ENCODE measurements at regions not wholly inside any gene's neighbourhood (a gene's known extent, or its start where the extent isn't known, plus 50 kb on each side); places are given as distances from the start of the nearest gene placed in this dataset.

DNA sequence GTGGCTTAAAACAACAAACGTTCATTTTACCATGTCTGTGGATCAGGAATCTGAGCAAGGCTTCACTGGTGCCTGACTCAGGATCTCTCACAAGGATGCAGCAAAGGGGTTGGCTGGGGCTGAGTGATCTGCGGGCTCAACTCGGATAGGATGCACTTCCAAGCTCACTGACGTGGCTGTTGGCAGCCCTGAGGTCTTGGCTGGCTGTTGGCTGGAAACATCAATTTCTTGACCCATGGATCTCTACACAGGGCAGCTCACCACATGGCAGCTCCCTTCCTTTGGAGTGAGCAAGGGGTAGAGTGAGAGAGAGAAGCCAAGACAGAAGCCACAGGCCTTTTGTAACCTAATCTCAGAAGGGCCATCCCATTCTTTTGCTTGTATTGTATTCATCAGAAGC lies 202.1 kb downstream of the NXNL2 start:
- no peak for DNase-seq

DNA sequence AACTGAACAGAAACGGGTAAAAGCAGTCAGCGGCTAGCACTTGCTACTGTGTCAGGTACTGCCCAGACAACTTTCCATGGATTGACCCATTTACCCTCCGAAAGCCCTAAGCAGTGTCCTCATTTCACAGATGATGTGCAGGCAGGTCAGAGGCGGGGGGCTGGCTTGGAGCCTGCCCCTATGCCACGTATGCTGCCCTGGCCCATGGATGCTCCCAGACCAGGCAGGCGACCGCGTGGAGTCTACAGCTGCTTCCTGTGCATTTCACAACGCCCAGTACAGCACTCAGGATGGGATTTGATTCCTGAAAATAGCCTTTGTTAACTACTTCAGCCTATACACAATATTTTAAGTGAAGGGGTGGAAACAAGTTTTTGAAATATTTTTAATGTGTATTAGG lies 202.9 kb downstream of the NXNL2 start:
- DNase-seq, result no peak

DNA sequence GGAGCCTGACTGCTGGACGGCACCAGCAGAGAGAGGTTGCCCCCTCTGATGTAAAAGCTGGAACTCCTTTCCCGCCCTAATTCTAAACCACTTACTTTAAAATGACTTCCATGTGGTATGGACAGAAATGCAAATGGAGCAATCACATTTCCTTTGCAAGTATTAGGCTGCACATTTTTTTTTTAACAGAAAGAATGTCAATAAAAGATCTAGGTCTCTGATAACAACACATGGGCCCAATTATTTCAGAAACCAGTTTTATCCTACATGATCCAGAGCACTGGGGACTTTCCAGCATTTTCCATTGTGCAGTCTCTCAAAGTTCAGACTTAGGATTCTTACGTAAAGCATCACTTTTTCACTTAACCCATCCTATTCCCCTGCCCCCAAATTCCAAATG lies 203.7 kb downstream of the NXNL2 start:
- DNase-seq, result no peak

DNA sequence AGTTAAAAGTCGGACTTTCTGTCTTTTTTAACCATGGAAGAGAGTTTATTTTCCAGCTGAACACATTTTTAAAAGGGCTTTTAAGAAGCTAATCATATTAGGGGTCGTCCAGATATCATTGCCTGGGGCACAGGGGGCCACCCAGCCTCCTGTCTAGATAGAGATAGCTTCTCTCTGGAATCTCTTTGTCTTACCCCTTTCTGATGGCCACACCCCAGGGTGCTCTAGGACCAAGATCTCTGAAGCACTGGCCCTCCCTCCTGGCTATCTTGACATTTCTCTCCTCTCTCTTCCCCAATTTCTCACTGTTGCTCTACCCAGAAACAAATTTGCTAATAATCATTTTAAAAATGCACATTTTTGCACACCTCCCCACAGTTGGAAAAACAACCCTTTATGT lies 204.4 kb downstream of the NXNL2 start:
- DNase-seq, result no peak

DNA sequence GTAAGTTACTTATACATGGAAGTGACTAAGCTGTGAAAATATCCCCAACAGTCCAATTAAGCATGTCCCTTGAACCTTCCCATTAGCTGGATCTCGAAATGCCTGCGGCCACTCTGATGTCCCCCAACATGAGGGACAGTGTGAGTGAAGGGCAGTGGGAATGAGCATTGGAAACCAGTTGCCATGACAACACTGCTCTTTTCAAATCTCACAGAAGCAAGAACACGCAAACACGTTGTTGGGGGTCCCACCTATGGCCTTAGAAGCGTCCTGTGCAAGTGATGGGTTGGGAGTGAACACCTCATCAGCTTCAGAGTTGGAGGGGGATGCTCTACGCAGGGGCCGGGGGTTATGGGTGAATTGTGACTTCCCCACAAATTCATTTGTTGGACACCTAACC lies 205.9 kb downstream of the NXNL2 start:
- DNase-seq, result no peak

DNA sequence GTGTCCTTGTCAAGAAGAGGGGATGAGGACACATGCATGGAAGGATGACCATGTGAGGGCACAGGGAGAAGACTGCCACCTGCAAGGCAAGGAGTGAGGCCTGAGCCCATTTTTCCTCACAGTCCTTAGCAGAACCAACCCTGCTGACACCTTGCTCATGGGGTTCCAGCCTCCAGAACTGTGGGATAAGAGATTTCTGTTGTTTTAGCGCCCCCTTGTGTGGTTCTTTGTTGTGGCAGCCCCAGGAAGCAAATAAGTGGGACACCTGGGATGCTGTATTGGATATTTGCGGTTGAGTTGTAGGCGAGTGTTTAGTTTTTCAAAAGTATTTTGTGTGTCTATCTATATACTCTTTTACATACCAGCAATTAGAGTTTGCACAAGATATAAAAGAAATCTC lies 206.4 kb downstream of the NXNL2 start:
- DNase-seq, result no peak

DNA sequence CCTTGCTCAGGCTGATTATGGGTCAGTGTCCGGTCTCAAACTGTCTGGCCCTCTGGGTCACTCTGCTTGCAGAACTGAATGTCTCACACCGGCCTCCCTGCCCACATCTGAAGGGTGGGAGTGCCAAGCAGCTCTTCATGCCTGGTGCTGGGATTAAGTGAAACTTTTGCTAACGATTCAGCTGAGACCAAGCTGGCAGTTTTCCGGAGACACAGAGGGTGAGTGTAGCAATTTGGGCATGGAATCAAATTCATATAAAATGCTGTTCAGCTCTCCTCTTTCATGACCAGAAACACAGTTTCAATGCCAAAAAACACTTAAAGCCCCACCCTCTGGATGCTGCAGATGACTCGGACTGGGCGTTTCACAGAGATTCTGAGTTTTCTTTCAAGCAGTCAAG lies 207.5 kb downstream of the NXNL2 start:
- DNase-seq, result no peak

DNA sequence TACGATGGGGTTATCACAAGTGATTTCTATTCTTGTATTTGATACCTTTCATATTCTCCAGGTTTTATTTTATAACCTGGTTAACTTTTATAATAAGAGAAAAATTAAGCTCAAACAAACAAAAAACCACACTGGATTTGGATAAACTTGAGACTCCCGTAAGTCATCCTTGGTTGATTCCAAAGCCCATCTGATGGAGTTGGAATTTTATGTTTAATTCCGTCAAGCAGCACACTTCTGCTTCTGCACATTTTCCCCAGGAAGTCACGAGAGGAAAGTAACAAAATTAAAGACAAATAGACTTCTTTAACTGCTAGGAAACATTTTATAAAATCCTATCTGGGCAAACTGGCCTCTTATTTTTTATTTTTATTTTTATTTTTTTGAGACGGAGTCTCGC lies 207.9 kb downstream of the NXNL2 start:
- DNase-seq, result no peak

DNA sequence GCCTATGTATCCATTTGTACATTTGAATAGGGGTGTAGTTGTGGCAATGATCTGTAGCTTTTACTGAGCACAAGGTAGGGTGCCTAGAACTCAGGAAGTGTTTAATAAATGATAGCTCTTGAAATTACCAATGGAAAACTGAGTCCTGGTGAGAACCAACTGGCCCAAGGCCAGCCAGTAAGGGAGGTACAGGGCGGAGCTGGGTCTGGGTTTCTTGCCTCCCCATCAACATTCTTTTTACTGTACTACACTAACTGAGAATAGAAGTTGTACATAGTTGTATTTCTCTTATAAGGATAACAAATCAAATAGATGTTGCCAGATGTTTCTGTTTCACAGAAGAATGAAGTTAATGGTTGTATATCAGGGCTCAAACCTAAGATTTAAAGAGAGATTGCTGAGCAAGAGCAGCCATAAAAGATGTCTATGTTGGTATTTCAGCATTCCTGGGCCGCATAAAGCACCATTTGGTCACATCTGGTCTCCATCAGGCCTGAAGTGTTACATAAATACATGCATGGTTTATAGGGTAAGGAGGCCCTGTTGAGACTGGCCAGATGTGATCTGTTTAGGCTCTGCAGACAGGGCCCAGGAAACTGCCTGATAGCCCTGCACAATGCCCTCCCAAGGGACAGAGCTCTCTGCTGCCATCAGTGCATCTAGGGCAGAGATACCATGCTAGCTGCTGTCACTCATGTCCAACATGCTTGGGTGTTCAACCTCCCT lies 210.5 kb downstream of the NXNL2 start:
- no peak for DNase-seq

DNA sequence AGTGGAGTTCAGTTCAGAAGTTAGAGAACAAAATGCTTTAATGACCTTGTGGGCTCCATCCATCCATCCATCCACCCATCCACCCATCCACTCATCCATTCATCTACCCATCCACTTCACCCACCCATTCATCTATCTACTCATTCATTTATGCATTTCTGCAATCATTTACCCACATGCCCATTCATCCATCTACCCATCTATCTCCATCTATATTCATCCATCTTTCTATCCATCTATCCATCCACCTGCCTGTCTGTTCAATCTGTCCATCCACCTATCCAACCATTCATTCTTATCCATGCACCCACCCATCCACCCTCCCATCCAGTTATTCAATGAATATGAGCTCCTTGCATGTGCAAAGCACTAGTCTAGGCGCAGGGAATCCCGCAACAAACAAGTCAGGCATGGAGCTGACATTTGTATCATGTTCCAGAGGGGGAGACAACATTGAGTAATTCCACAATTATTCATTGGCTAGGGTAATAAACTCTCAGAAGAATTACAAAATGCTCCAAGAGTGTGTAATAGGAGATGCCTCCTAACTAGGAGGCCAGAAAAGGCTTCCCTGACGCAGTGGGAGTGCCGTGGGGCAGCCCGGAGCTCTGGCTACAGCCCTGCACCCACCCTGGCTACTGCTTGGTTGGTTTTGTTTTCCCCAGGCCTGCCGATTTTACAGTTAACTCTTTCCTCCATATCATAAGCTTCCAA lies 211.2 kb downstream of the NXNL2 start:
- no peak for DNase-seq

DNA sequence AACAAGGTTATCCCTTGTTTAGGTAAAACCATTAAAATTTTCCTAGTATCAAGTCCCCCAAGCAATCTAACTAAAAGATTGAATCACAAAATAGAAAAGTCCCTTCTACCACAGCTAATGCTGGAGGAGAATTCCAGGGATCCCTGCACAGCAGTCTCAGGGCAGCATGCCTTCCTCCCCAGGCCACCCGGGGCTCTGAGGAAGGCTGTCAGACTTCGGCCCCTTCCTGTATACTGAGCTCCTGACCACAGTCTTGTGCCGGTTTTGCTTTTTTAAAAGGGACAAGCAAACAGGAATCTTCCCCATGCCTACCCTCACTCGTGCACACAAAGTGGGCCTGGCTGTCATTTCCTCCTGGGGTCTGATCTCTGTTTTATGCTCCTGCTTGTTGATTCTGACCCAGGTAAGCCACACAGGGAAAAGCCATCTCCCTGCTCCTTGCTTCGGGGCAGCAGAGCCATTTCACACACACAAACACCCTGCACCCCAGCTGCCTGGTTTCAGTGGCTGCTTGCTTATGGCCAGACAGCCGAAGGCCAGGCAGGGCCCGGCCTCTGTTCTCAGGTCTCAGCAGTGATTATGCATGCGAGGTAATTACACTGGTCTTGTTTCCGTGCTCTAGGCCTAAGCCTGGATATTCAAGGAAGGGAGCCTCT lies 211.9 kb downstream of the NXNL2 start:
- DNase-seq, result no peak

DNA sequence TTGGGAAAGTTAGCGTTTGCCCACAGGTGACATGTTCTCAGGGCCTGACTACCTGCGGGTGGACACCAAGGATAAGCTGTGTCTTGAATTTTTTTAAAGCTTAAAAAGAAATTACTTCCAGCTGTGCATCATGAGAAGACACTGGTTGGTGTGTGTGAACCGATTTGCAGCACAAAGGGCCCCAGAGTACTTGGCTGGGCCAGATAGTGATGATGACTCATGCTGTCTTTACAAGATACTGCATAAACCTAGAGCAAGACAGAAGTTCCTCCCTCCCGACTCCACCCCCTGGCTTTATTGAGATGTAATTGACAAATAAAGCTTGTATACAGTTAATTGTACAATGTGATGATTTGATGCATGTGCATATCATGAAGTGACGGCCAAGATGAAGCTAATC lies 212.8 kb downstream of the NXNL2 start:
- no peak for DNase-seq

DNA sequence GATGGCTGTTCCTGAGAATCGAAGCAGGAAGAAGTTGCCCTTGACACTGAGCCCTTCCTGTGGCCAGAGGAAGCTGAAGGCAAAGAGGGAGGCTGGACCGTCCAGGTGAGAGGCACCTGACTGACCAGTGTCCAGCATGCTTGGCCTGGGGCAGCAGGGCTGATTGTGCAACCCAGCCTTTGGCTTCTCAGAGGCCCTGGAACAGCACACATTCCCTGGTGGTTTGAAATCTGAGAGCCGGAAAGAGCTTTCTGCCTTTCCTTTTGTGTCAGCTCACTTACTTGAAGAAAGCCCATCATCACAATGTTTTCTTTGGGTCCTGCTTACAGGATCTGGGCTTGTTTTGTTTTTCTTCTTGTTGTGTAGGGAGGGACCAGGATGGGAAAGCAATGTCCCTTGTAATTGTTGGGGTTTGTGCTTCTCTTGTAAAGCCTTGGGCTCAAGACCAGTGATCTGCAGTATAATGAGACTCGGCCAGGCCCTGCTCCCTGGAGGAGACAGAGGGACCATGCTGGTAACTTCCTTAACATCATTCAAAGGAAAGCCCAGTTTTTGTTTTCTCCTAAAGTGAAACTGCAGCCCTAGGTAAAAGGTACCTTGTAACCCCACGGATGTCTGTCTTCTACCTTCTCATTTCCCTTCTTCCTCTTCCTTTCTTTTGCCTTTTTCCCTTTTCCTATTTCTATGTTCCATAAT lies 213.7 kb downstream of the NXNL2 start:
- DNase-seq, result no peak

DNA sequence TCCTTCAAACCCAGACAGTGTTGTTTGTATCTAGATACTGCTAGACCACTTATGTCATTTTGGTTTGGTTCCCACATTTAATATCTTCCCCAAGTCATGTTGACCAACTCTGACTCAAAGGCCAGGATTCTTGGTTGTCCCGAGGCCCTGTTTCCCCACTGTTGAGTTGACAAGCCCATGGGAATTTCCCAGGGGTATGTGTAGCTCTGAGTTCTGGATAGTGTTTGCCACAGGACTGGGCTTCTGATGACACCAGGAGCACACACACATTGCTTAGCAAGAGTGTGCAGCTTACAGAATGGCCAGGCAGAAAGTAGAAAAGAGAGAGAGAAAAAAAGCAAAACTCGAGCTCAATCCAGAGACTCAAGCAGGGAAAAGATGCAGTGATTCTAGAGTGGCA lies 214.4 kb downstream of the NXNL2 start:
- no peak for DNase-seq

DNA sequence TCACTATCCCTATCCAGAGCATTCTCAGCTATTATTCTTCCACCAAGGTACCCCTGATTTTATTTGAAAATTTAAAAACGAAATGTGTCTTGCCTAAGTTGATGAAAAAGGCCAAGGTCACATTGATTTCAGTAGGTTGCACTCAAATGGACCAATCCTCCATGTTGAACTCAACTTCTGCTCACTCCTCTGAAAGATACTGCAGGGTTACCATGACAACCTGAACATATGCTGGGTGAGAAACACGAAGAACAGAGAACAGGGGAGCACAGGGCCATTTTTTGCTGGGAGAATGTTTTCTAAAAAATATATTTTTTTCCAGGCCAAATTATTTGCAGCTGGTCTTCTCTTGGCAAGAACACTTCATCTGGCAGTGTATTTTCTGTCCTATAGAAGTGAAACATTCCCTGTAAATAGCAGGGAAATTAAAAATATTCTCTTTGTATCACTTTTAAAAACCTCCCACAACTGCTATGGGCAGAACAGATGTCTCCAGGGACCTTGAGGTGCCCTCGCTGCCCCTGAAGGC lies 215.9 kb downstream of the NXNL2 start:
- DNase-seq, result no peak

DNA sequence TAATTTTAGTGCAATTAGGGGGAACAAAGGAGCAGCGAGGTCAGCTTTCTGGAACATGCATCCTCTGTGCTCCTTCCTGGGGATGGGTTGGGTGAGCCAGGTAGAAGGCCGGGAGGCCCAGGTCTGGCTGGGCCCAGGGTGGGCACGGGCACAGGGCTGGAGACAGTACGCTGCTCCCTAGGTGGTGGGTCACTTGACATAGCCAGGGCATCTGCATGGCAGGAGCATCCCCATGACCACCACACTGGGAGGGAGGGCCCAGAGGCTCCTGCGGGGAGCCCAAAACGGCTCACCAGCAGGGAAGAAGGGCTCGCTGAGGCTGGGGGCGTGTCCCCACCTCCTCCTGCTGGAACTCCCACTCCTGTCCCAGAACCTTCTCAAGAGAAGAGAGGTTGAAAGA lies 216.8 kb downstream of the NXNL2 start:
- no peak for DNase-seq

DNA sequence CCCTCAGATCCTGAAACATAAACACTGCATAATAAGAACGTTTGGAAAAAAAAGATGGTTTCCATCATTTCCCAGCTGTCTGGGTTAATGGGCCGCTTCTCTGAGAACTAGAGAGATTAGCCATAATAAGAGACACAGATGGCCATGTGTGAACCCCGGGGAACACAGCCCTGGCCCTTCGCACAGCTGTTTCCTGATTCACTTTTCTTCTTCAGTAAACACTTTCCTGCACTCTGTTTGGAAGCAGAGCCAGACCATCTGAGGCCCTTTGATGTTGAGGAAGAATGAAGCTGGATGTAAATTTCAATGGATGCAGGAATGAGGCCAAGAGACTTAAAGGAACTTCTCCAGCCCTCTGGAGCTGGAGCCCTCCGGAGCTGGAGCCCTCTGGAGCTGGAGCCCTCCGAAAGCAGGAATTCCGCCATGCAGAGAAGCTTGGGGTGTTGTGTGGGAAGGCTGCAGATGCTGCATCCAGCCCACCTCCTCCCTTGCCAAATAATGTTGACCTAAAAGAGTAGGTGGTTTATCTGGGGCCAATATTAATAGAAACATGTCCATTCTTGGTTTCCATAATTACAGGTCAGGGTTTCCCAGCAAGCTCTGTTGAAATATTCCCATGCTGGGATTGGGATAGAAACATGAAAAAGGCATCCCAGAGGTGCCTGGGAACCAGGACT lies 218.9 kb downstream of the NXNL2 start:
- no peak for DNase-seq

DNA sequence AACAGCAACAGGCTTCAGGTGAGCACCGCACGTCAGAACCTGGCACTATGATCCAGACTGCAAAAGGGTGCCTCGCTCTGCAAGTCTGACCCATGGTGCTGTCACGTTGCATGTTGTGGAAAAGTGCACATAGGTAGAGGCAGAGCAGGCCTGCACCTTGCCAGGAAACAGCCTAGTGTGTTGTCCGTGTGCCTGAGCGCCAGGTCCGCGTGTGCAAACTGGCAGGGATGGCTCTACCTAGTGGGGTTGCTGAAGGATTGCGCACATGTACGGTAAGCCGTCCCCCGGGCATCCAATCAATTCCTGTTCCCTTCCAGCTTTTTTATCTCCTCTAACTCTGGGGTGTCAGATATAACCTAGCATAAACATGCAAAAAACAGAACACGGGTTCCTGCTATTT lies 219.5 kb downstream of the NXNL2 start:
- DNase-seq, result no peak

DNA sequence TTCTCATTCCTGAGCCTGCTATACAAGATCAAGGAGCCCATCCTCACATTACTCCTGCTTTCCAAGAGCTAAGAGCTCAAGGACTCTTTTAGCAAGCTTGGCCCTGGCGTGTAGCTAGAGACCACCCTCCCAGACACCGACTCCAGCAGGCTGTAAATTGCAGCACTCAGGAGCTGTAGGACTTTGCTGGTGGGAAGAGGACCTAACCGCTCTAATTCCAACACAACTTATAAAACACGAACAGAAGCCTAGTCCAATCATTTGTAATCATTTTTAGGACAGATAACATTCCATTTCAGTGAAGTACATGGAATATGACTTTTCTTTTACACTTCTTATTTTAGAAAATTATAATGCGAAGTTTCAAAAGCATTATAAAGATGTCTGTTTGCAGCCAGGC lies 219.9 kb downstream of the NXNL2 start:
- DNase-seq, result no peak

DNA sequence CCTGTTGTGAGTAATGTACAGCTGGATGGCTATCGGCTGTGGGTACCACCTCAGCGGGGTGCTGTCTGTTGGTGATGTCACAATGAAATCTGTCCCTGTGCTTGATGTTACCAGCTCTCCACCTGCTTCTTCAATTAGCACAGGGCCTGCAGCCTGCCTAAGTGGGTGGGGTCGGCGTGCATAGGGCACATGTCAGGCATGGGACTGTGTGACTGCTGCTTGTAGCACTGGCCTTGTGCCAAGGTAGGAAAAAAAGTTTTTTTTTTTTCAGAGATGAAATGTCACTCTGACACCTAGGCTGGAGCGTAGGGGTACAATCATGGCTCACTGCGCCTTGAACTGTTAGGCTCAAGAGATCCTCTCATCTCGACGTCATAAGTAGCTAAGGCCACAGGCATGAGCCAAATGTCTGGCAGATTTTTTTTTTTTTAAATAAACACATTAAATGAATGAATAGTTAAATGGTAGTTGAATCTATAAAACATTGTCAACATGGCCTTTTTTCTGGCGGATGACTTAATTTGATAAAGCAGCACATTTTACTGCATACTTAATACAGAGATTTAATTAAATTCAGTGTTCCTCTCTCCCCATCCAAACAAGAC lies 222.5 kb downstream of the NXNL2 start:
- no peak for DNase-seq

DNA sequence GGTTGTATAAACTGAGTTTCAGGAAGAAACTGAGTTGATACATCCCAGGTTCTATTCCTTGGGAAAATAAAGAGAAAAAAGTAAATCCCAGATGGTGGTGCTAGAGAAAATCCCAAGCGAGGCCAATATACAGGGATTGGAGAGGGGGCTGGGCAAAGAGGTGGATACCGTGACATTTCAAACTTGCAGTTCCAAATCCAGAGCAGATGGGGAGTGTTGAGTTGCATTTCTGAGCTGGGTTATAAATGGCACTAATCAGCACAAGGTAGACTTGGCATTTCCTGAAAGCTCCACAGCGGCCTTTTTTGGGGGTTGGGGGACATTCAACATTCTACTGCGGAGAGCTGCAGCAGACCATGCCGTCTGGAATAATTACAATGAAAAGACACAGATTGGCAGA lies 224.4 kb downstream of the NXNL2 start:
- DNase-seq, result no peak

DNA sequence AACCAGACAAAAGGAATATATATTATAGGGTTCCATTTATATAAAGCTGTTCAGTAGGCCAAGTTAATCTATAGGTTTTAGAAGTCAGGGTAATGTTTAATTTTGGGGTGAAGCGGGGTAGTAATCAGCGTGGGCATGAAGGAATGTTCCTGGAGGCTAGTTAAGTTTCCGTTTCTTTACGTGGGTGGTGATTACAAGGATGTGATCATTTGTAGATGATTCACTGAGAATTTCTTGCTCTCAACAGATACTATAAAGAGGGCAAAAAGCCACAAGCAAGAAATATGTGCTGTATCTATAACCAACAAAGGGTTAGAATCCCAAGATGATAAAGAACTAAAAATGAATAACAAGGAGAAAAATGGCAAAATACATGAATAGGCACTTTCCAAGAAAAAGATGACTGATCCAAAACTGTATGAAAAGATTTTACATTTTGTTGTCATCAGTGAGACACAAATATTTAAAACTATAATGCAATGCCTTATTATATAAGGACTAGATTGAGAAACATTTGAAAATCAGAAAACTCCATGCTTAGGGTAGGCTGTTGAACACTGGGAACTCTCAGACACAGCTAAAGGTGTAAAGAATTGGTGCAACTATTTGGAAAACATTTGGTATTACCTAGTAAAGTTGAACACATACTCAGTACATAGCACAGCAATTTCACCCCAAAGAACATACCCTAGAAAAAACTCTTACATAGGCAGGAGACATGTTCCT lies 224.3 kb upstream of the S1PR3 start:
- DNase-seq, result no peak
